Tibial nerve (tissue), 4 donors: ENCODE measurements at regions not wholly inside any gene's neighbourhood (a gene's known extent, or its start where the extent isn't known, plus 50 kb on each side); places are given as distances from the start of the nearest gene placed in this dataset.

Experiments
- DNase-seq, 2 donors: peaks; one replicate each; pipeline ENCODE4 v3.0.0-alpha.2; 2019; ENCODE audit warnings: low spot score in 2 of 2
- H3K27ac ChIP-seq, 4 donors: fragments of 200-600 bp; sonication (generic) in 3 of 4; one replicate each; pipeline ENCODE4 v1.5.1; 2017 to 2019; ENCODE audit warnings: mild to moderate bottlenecking in 1 of 4
- H3K27me3 ChIP-seq, 2 donors: fragments of 200-600 bp; sonication (generic) in 1 of 2; one replicate each; pipeline versions ENCODE4 v1.5.1 to v1.6.0; 2017 to 2019
- H3K36me3 ChIP-seq, 3 donors: fragments of 200-600 bp; sonication (generic); one replicate each; pipeline ENCODE4 v1.5.1; 2018 to 2019
- H3K4me1 ChIP-seq, 4 donors: fragments of 200-600 bp; sonication (generic) in 3 of 4; one replicate each; pipeline ENCODE4 v1.5.1; 2017 to 2019
- H3K4me3 ChIP-seq, 4 donors: fragments of 200-600 bp; sonication (generic) in 3 of 4; one replicate each; pipeline ENCODE4 v1.5.1; 2017 to 2019; ENCODE audit warnings: mild to moderate bottlenecking in 1 of 4, moderate library complexity in 1 of 4
- H3K9me3 ChIP-seq, 4 donors: fragments of 200-600 bp; sonication (generic) in 3 of 4; one replicate each; pipeline ENCODE4 v1.5.1; 2017 to 2019
- EP300 ChIP-seq, 2 donors: sonication (generic); formaldehyde crosslinking; IDR thresholded peaks; one replicate each; pipeline ENCODE4 v1.6.1; 2017; ENCODE audit warnings: antibody characterized with exemption in 2 of 2, mild to moderate bottlenecking in 1 of 2
- POLR2A ChIP-seq, 2 donors: fragments of 450-650 bp; IDR thresholded peaks; one replicate each; pipeline ENCODE4 v1.6.1; 2017; ENCODE audit warnings: antibody characterized with exemption in 2 of 2, mild to moderate bottlenecking in 2 of 2, moderate library complexity in 2 of 2
- WGBS, 2 donors: methylation state at CpG; one replicate each; pipeline ENCODE4 v1.1.5; 2018; 5-methylcytosine and 5-hydroxymethylcytosine counted together
- TF ChIP-seq, protein P1 (sequence below), 5 experiments: fragments of 200-600 bp in 3 of 5; fragments of 450-650 bp in 2 of 5; sonication (generic) in 3 of 5; IDR thresholded peaks; one replicate each; pipeline ENCODE4 v1.5.1; 2016 to 2019; ENCODE audit warnings: antibody characterized with exemption in 5 of 5, mild to moderate bottlenecking in 3 of 5, moderate library complexity in 2 of 5

DNA sequence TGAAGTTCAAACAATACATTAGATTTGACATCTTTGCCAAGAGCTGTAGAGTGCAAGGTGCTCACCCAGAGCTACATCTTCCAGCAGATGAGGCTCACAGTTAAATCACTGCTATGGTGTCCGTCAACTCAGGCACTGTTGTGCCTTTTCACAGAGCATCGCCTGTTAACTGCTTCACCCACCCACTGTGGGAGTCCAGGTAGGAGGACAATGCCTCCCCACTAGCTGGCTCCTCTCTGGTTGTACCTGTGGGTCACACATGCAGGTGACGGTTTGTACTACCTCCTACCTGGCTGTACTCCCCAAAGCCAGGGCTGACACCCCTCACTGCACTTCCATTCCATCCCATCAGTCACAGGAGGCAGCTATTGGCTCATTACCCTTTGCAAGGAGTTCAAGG, 84.6 kb upstream of the TOP3B start:
- no peaks in the 10 kb centered on the region for H3K9me3 ChIP-seq
- TF ChIP-seq EP300 (IDR thresholded peaks at IDR 0.05) = no peak
- TF ChIP-seq POLR2A (IDR thresholded peaks at IDR 0.05) = no peak
- TF ChIP-seq, protein P1, sequence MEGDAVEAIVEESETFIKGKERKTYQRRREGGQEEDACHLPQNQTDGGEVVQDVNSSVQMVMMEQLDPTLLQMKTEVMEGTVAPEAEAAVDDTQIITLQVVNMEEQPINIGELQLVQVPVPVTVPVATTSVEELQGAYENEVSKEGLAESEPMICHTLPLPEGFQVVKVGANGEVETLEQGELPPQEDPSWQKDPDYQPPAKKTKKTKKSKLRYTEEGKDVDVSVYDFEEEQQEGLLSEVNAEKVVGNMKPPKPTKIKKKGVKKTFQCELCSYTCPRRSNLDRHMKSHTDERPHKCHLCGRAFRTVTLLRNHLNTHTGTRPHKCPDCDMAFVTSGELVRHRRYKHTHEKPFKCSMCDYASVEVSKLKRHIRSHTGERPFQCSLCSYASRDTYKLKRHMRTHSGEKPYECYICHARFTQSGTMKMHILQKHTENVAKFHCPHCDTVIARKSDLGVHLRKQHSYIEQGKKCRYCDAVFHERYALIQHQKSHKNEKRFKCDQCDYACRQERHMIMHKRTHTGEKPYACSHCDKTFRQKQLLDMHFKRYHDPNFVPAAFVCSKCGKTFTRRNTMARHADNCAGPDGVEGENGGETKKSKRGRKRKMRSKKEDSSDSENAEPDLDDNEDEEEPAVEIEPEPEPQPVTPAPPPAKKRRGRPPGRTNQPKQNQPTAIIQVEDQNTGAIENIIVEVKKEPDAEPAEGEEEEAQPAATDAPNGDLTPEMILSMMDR (IDR thresholded peaks at IDR 0.05) = no peak
- DNase-seq = no peak
- no peaks in the 10 kb centered on the region for H3K36me3 ChIP-seq
- no peak overlapping the region for H3K4me3 ChIP-seq
- H3K4me1 ChIP-seq = peaks cover 0 to 3% (median under 1%) of the 10 kb centered on the region in 4 donors
- WGBS, 2 donors = 74 to 90% methylated on average over 3 of the region's 3 CpGs
- no peaks in the 10 kb centered on the region for H3K27me3 ChIP-seq
- H3K27ac ChIP-seq = no peak overlapping the region

DNA sequence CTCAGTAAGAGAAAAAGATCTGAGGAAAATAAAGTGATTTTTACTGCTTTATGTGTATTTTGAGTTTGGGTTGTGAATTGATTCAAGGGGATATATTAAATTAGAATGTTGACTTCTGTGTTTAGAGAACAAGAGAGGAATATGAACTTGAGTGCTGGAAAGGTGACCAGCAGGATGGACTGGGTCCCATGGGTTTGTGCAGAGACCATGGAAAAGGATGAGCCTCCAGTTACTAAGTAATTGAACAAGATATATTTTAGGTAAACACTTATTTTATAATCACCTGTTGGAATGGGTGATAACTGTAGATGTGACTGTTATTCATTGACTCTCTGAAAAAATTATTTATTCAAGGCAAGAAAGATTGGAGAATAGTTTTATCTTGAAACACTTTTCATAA, 82.0 kb upstream of the TOP3B start:
- H3K36me3 ChIP-seq = no peaks in the 10 kb centered on the region
- H3K27me3 ChIP-seq = no peaks in the 10 kb centered on the region
- no peak overlapping the region for H3K27ac ChIP-seq
- H3K4me3 ChIP-seq = no peak overlapping the region
- peaks cover 0 to 25% (median 16%) of the 10 kb centered on the region in 4 donors for H3K4me1 ChIP-seq
- no peak for DNase-seq
- H3K9me3 ChIP-seq = no peaks in the 10 kb centered on the region
- no peak for TF ChIP-seq EP300 (IDR thresholded peaks at IDR 0.05)

DNA sequence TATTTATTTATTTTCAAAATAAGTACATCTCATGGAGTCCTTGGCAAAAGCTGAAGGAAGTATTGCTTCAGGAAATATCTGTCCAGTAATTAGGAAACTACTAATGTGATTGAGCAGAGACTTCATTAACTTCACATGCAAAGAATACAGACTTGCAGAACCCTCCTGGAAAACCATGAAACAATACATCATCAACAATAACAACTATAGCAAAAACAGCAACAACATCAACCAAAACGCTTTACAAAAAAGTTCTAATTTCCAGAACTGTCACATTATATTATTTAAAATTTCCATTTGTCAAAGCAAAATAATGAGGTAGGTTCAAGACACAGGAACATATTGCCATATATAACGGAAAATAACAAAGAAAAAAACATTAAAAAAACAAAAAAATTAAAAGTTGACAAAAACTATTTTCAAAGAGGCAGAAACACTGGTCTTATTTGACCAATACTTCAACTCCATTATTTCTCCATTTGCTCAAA, 79.8 kb upstream of the TOP3B start:
- H3K27me3 ChIP-seq = no peaks in the 10 kb centered on the region
- no peak for TF ChIP-seq POLR2A (IDR thresholded peaks at IDR 0.05)
- no peaks in the 10 kb centered on the region for H3K36me3 ChIP-seq
- no peak for DNase-seq
- H3K9me3 ChIP-seq = no peaks in the 10 kb centered on the region
- H3K27ac ChIP-seq = peak overlapping the region in 2 of 4 donors; percentile 84 to 91
- 80 to 88% methylated on average over 2 of the region's 2 CpGs for WGBS, 2 donors
- peaks cover 0 to 25% (median 16%) of the 10 kb centered on the region in 4 donors for H3K4me1 ChIP-seq
- H3K4me3 ChIP-seq = no peak overlapping the region

DNA sequence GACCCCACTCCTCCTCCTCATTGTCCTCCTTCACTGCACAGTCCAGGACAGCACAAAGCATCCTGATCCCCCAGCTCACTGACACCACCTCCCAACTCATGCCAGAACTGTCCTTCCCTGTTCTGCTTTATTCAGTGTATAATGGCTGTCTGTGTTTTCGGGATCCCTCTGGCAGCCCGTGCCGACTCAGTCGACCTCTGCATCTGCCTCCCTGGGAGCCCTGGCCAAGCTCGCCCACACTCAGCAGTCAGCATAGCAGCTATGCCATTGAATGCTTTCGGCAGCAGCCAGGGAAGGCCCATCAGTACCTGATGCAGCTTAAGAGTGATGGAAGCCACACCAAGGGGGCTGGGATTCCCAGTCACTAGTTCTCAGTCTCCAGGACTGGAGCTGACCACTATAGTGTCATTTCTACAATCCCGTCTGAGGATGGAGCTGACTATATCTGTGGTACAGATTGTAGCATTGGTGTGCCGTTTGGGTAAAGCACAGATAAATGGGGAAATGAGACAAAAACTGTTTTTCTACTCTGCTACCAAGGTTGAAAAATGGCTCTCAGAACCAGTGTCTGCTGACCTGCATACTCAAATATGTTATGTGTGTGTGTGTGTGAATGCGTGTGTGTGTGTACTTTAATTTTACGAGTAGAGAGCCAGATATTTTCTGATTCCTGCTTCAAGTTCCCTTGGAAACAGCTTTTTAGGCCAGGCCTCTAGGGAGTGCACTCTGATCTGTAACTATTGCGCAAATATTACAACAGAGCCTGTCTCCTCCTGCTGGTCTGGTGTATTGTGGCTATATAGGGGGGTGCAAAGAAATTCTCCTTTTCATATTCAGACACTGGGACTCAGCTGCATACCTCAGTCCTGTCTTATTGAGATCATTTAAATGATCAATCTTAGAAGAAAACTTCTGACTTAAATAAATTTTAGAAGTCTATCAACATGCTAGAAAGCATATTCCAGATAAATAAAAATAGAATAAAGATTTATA, 78.8 kb upstream of the TOP3B start:
- Histone ChIP-seq H3K4me3 (no peak overlapping the region), H3K27ac (peak overlapping the region in 3 of 4 donors; percentile 51 to 91 (median 84)), H3K27me3 (no peaks in the 10 kb centered on the region)

DNA sequence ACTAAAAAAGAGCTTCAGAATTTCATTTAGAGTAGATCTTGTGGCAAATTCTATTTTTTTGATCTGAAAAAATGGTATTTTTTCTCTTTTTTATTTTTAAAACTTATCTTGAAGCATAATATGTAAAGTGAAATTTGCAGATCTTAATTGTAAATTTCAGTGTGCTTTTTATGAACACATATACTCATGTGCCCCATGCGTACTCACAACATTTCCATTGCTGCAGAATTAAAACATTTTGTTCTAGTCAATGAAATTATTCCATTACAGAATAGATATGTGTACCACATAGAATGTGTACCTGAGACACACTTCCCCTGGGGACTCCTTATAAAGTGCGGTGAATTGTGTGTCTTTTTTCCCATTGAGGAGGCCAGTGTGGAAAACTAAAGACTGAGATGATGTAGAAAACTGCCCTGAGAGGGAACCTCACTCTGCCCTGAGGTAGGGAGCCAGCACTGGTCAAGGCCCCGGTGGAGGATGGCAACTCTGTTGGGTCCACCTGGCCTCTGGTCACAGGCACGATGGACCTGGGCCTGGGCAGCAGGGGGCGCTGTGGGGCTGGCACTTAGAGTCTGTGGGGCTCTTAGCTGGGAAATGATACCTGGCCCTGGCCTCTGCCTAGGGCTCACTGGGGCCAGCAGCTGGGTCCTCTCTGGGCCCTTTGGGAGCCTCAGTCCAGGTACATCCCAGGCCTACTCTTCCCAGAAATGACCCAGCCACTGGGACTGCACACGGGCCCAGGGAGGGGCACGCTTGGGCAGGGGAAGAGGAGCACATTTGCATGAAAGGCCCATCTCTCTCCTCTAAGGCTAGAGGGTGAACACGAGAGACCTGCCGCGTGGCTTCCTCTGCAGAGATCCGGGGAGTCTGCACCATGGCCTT, 77.9 kb upstream of the TOP3B start:
- WGBS, 2 donors = 37 to 50% methylated on average over 8 to 11 of the region's 11 CpGs
- Histone ChIP-seq H3K27ac (peak overlapping the region in 3 of 4 donors; percentile 51 to 91 (median 84)), H3K36me3 (no peaks in the 10 kb centered on the region), H3K27me3 (no peaks in the 10 kb centered on the region), H3K9me3 (no peaks in the 10 kb centered on the region), H3K4me1 (peaks cover 0 to 25% (median 16%) of the 10 kb centered on the region in 4 donors), H3K4me3 (no peak overlapping the region)
- TF ChIP-seq POLR2A (IDR thresholded peaks at IDR 0.05) = no peak
- TF ChIP-seq, protein P1 (IDR thresholded peaks at IDR 0.05) = peak; percentile 43 to 64 (median 59)
- no peak for TF ChIP-seq EP300 (IDR thresholded peaks at IDR 0.05)
- peak; percentile 29 to 53 for DNase-seq

More for the DNA sequence above, 78.8 kb upstream of the TOP3B start:
- DNase-seq = peak in 1 of 2 donors; percentile 82
- TF ChIP-seq, protein P1 (IDR thresholded peaks at IDR 0.05) = peak; percentile 10 to 57 (median 49)
- TF ChIP-seq EP300 (IDR thresholded peaks at IDR 0.05) (peak in 1 of 2 donors; percentile 78), POLR2A (IDR thresholded peaks at IDR 0.05) (no peak)
- no peaks in the 10 kb centered on the region for H3K9me3 ChIP-seq
- 16 to 20% methylated on average over 10 to 11 of the region's 11 CpGs for WGBS, 2 donors
- H3K4me1 ChIP-seq = peaks cover 0 to 25% (median 16%) of the 10 kb centered on the region in 4 donors
- H3K36me3 ChIP-seq = no peaks in the 10 kb centered on the region
